ENCODE measurements at regions not wholly inside any gene's neighbourhood (a gene's known extent, or its start where the extent isn't known, plus 50 kb on each side); places are given as distances from the start of the nearest gene placed in this dataset.

GRCh38 chr6:156550949-156551348 lies 226.2 kb upstream of the ARID1B start:
- dilution Hi-C loops (cut with HindIII; ENCODE audit: low sequenced_read_pairs, unreplicated experiment) = no loop called here
- CTCF ChIA-PET = no interaction called here
- Histone ChIP-seq H3K4me3 (ENCODE audit: insufficient read depth, low read depth, low read length) (no peak overlapping the region), H3K9me1 (ENCODE audit: insufficient read depth, low read length) (no peaks in the 10 kb centered on the region), H2BK15ac (ENCODE audit: low read depth, low read length) (no peak overlapping the region), H2BK120ac (ENCODE audit: low read depth, low read length) (no peak overlapping the region), H2AFZ (replicated peaks; ENCODE audit: low read length, poor library complexity) (no peak overlapping the region), H2AK9ac (replicated peaks; ENCODE audit: low read depth, low read length, poor library complexity) (no peak overlapping the region), H4K91ac (ENCODE audit: insufficient read depth, low read depth, low read length) (no peak overlapping the region), H3K4me2 (ENCODE audit: low read depth, low read length) (no peak overlapping the region), H2BK5ac (ENCODE audit: low read depth, low read length, poor library complexity, severe bottlenecking) (no peak overlapping the region), H3K79me1 (ENCODE audit: low read depth in 1 of 2, low read length in 2 of 2) (no peaks in the 10 kb centered on the region), H3K23ac (ENCODE audit: low read depth, low read length) (no peak overlapping the region), H3K27ac (ENCODE audit: insufficient read depth, low read length) (no peak overlapping the region), H4K20me1 (ENCODE audit: insufficient read depth, low read length) (no peaks in the 10 kb centered on the region), H4K8ac (ENCODE audit: low read depth in 2 of 2, low read length in 2 of 2) (no peak overlapping the region), H3K36me3 (ENCODE audit: control insufficient read depth, insufficient read depth, low read length) (no peaks in the 10 kb centered on the region), H3K9me3 (ENCODE audit: control insufficient read depth, insufficient read depth, low read length) (no peaks in the 10 kb centered on the region), H3K27me3 (ENCODE audit: control insufficient read depth, insufficient read depth, low read length) (peaks cover 21% of the 10 kb centered on the region), H3K4me1 (ENCODE audit: control insufficient read depth, insufficient read depth, low read length) (no peaks in the 10 kb centered on the region), H2AK5ac (ENCODE audit: low read depth, low read length) (no peak overlapping the region), H3K9ac (ENCODE audit: low read depth, low read length) (no peak overlapping the region), H3K56ac (ENCODE audit: extremely low read depth, insufficient read depth, low read length) (no peak overlapping the region), H2BK20ac (ENCODE audit: low read depth, low read length) (no peak overlapping the region), H3K18ac (ENCODE audit: low read depth, low read length) (no peak overlapping the region), H4K5ac (ENCODE audit: low read depth, low read length) (no peak overlapping the region), H3K4ac (ENCODE audit: low read depth, low read length) (no peak overlapping the region), H3K14ac (replicated peaks; ENCODE audit: low read depth, low read length) (no peak overlapping the region)
- ATAC-seq (ENCODE audit: low read depth) (no peak), DNase-seq (no peak)
- no TSS peak for BruUV-seq (replicated peaks)
- TF ChIP-seq RFX5 (IDR thresholded peaks at IDR 0.05; ENCODE audit: low read depth, low read length) (no peak), USF2 (IDR thresholded peaks at IDR 0.05; ENCODE audit: low read depth, low read length) (no peak), CTCF (conservative IDR thresholded peaks at IDR 0.05; ENCODE audit: low read depth, low read length) (no peak), MAFK (IDR thresholded peaks at IDR 0.05; ENCODE audit: low read depth, low read length) (no peak), FOS (IDR thresholded peaks at IDR 0.05; ENCODE audit: low read depth, low read length) (no peak), MXI1 (IDR thresholded peaks at IDR 0.05; ENCODE audit: borderline replicate concordance, low read depth, low read length) (no peak), SMC3 (IDR thresholded peaks at IDR 0.05; ENCODE audit: low read depth, low read length) (no peak), POLR2A (IDR thresholded peaks at IDR 0.05; ENCODE audit: low read depth, low read length) (no peak), ELK1 (IDR thresholded peaks at IDR 0.05; ENCODE audit: borderline replicate concordance, low read depth, low read length) (no peak), RCOR1 (IDR thresholded peaks at IDR 0.05; ENCODE audit: insufficient replicate concordance, low read length) (no peak), CHD1 (IDR thresholded peaks at IDR 0.05; ENCODE audit: low read depth, low read length) (no peak), RAD21 (IDR thresholded peaks at IDR 0.05; ENCODE audit: low read length) (no peak), BHLHE40 (IDR thresholded peaks at IDR 0.05; ENCODE audit: low read depth, low read length) (no peak), MAZ (IDR thresholded peaks at IDR 0.05; ENCODE audit: borderline replicate concordance, low read depth, low read length) (no peak), NFE2L2 (IDR thresholded peaks at IDR 0.05; ENCODE audit: low read depth, low read length) (no peak), CEBPB (IDR thresholded peaks at IDR 0.05; ENCODE audit: low read depth, low read length) (no peak)
- in situ Hi-C loops (cut with MboI; ENCODE audit: low sequenced_read_pairs) = loop anchor here (25.0 kb wide), 2 partner anchors 211 to 1214 kb away; no protein-coding TSS in a partner anchor
- intact Hi-C loops (cut with micrococcal nuclease) = no loop called here
- no CpG with 5 or more reads among the region's 4 CpGs for WGBS, 2 experiments (ENCODE audit: extremely low coverage in 2 of 2, insufficient read length in 1 of 2)
- POLR2A ChIA-PET (ENCODE audit: unreplicated experiment) = no interaction called here
